ENCODE measurements at regions not wholly inside any gene's neighbourhood (a gene's known extent, or its start where the extent isn't known, plus 50 kb on each side); places are given as distances from the start of the nearest gene placed in this dataset.

GRCh38 chr5:126043688-126044087 lies 379.5 kb upstream of the GRAMD2B start:
- no peaks in the 10 kb centered on the region for H3K27me3 ChIP-seq
- 95% methylated on average over 5 of the region's 5 CpGs for WGBS
- no peak overlapping the region for H3K27ac ChIP-seq
- H3K4me3 ChIP-seq = no peak overlapping the region
- DNase-seq (ENCODE audit: low spot score in 2 of 2) = no peak
- no peaks in the 10 kb centered on the region for H3K9me3 ChIP-seq
- H3K4me1 ChIP-seq = no peaks in the 10 kb centered on the region
- no peaks in the 10 kb centered on the region for H3K36me3 ChIP-seq
- TF ChIP-seq EP300 (IDR thresholded peaks at IDR 0.05) = no peak
- no peak for TF ChIP-seq POLR2AphosphoS5 (IDR thresholded peaks at IDR 0.05)
- no peak for TF ChIP-seq POLR2A (IDR thresholded peaks at IDR 0.05)
- no peak for TF ChIP-seq CTCF (IDR thresholded peaks at IDR 0.05)

GRCh38 chr5:126044111-126044668 lies 379.0 kb upstream of the GRAMD2B start:
- no peak overlapping the region for H3K27ac ChIP-seq
- H3K36me3 ChIP-seq = no peaks in the 10 kb centered on the region
- no peak for TF ChIP-seq EP300 (IDR thresholded peaks at IDR 0.05)
- no peaks in the 10 kb centered on the region for H3K4me1 ChIP-seq
- no peaks in the 10 kb centered on the region for H3K27me3 ChIP-seq
- 40% methylated on average over 7 of the region's 7 CpGs for WGBS
- no peaks in the 10 kb centered on the region for H3K9me3 ChIP-seq
- H3K4me3 ChIP-seq = no peak overlapping the region
- no peak for DNase-seq (ENCODE audit: low spot score in 2 of 2)

GRCh38 chr5:126044931-126045565 lies 378.2 kb upstream of the GRAMD2B start:
- WGBS = 86% methylated on average over 3 of the region's 3 CpGs

GRCh38 chr5:126046318-126046717 lies 376.9 kb upstream of the GRAMD2B start:
- TF ChIP-seq CTCF (IDR thresholded peaks at IDR 0.05) = no peak
- no peak for TF ChIP-seq EP300 (IDR thresholded peaks at IDR 0.05)
- no peaks in the 10 kb centered on the region for H3K27me3 ChIP-seq
- H3K36me3 ChIP-seq = no peaks in the 10 kb centered on the region
- 87% methylated on average over 6 of the region's 6 CpGs for WGBS
- H3K27ac ChIP-seq = no peak overlapping the region
- H3K4me3 ChIP-seq = no peak overlapping the region
- DNase-seq (ENCODE audit: low spot score in 2 of 2) = no peak
- H3K4me1 ChIP-seq = no peaks in the 10 kb centered on the region
- H3K9me3 ChIP-seq = no peaks in the 10 kb centered on the region

More at GRCh38 chr5:126044931-126045565, 378.2 kb upstream of the GRAMD2B start:
- Histone ChIP-seq H3K4me3 (no peak overlapping the region), H3K27ac (no peak overlapping the region), H3K9me3 (no peaks in the 10 kb centered on the region), H3K4me1 (no peaks in the 10 kb centered on the region), H3K36me3 (no peaks in the 10 kb centered on the region), H3K27me3 (no peaks in the 10 kb centered on the region)
- no peak for TF ChIP-seq CTCF (IDR thresholded peaks at IDR 0.05)
- no peak for TF ChIP-seq POLR2A (IDR thresholded peaks at IDR 0.05)
- no peak for TF ChIP-seq EP300 (IDR thresholded peaks at IDR 0.05)
- no peak for TF ChIP-seq POLR2AphosphoS5 (IDR thresholded peaks at IDR 0.05)
- DNase-seq (ENCODE audit: low spot score in 2 of 2) = no peak

- H3K4me3 ChIP-seq = no peak overlapping the region
- H3K9me3 ChIP-seq = no peaks in the 10 kb centered on the region
- H3K36me3 ChIP-seq = no peaks in the 10 kb centered on the region
- H3K27me3 ChIP-seq = no peaks in the 10 kb centered on the region
- TF ChIP-seq POLR2A (IDR thresholded peaks at IDR 0.05) (no peak), EP300 (IDR thresholded peaks at IDR 0.05) (no peak), POLR2AphosphoS5 (IDR thresholded peaks at IDR 0.05) (no peak)
- no peak overlapping the region for H3K27ac ChIP-seq
- no peaks in the 10 kb centered on the region for H3K4me1 ChIP-seq
- no peak for DNase-seq (ENCODE audit: low spot score in 2 of 2)
Observed at GRCh38 chr5:126046846-126047571, 376.2 kb upstream of the GRAMD2B start.

- TF ChIP-seq POLR2AphosphoS5 (IDR thresholded peaks at IDR 0.05) (no peak), EP300 (IDR thresholded peaks at IDR 0.05) (no peak), POLR2A (IDR thresholded peaks at IDR 0.05) (no peak), CTCF (IDR thresholded peaks at IDR 0.05) (no peak)
- H3K27me3 ChIP-seq = no peaks in the 10 kb centered on the region
- WGBS = 78% methylated on average over 1 of the region's 1 CpG
- H3K4me1 ChIP-seq = no peaks in the 10 kb centered on the region
- H3K36me3 ChIP-seq = no peaks in the 10 kb centered on the region
- no peak overlapping the region for H3K4me3 ChIP-seq
- no peak for DNase-seq (ENCODE audit: low spot score in 2 of 2)
- H3K9me3 ChIP-seq = no peaks in the 10 kb centered on the region
- H3K27ac ChIP-seq = no peak overlapping the region
Observed at GRCh38 chr5:126052120-126052519, 371.1 kb upstream of the GRAMD2B start.

Data from suprapubic skin (tissue), 4 donors.